H9 (cell line): ENCODE measurements at regions not wholly inside any gene's neighbourhood (a gene's known extent, or its start where the extent isn't known, plus 50 kb on each side); places are given as distances from the start of the nearest gene placed in this dataset.

Experiments used
- DNase-seq: peaks from one replicate; pipeline ENCODE4 v3.0.0-alpha.2; 2017
- H2AFZ ChIP-seq: one replicate; pipeline ENCODE4 v1.6.1; 2013; ENCODE audit warnings: mild to moderate bottlenecking, low read length, control low read depth, moderate library complexity
- H2AK5ac ChIP-seq: 2 replicates; pipeline ENCODE4 v1.6.1; 2013; ENCODE audit warnings: low read length, control low read depth, mixed read lengths; ENCODE audit not compliant: insufficient read length
- H2BK120ac ChIP-seq: one replicate; pipeline ENCODE4 v1.6.1; 2013; ENCODE audit warnings: low read depth, mild to moderate bottlenecking, low read length, control low read depth, inconsistent platforms; ENCODE audit not compliant: poor library complexity, severe bottlenecking
- H2BK12ac ChIP-seq: 2 replicates; pipeline ENCODE4 v1.6.1; 2013; ENCODE audit warnings: low read length, control low read depth, mixed read lengths, low read depth; ENCODE audit not compliant: insufficient read length
- H2BK15ac ChIP-seq: 2 replicates; pipeline ENCODE4 v1.6.1; 2013; ENCODE audit warnings: low read depth, low read length, control low read depth
- H2BK20ac ChIP-seq: one replicate; pipeline ENCODE4 v1.6.1; 2013; ENCODE audit warnings: low read depth, mild to moderate bottlenecking, low read length, control low read depth, inconsistent platforms; ENCODE audit not compliant: poor library complexity, severe bottlenecking
- H2BK5ac ChIP-seq: 2 replicates; pipeline ENCODE4 v1.6.1; 2013; ENCODE audit warnings: low read length, control low read depth, mixed read lengths; ENCODE audit not compliant: insufficient read length
- H3K14ac ChIP-seq: 2 replicates; pipeline ENCODE4 v1.6.1; 2013; ENCODE audit warnings: low read length, control low read depth; ENCODE audit not compliant: insufficient read depth
- H3K18ac ChIP-seq: 2 replicates; pipeline ENCODE4 v1.6.1; 2013; ENCODE audit warnings: low read depth, mild to moderate bottlenecking, mixed read lengths, low read length, control low read depth; ENCODE audit not compliant: insufficient read length
- H3K23ac ChIP-seq: 2 replicates; pipeline ENCODE4 v1.6.1; 2013; ENCODE audit warnings: low read length, control low read depth, mixed read lengths, low read depth; ENCODE audit not compliant: insufficient read length
- H3K23me2 ChIP-seq: 2 replicates; pipeline ENCODE4 v1.6.1; 2013; ENCODE audit warnings: low read depth, mild to moderate bottlenecking, mixed read lengths, low read length, control low read depth; ENCODE audit not compliant: insufficient read length, poor library complexity, severe bottlenecking
- H3K27ac ChIP-seq: 2 replicates; pipeline ENCODE4 v1.5.1; 2013; ENCODE audit warnings: low read length, control low read depth, mixed read lengths, low read depth; ENCODE audit not compliant: insufficient read length
- H3K27me3 ChIP-seq: 2 replicates; pipeline ENCODE4 v1.6.1; 2013; ENCODE audit warnings: low read length, control low read depth, inconsistent platforms; ENCODE audit not compliant: insufficient read depth
- H3K4ac ChIP-seq: 2 replicates; pipeline ENCODE4 v1.6.1; 2013; ENCODE audit warnings: low read depth, mild to moderate bottlenecking, control low read depth, inconsistent platforms, low read length, moderate library complexity
- H3K4me1 ChIP-seq: 2 replicates; pipeline ENCODE4 v1.6.1; 2013; ENCODE audit warnings: low read length, control low read depth, inconsistent platforms; ENCODE audit not compliant: insufficient read depth
- H3K4me2 ChIP-seq: 2 replicates; pipeline ENCODE4 v1.6.1; 2013; ENCODE audit warnings: low read length, control low read depth, mixed read lengths; ENCODE audit not compliant: insufficient read length, insufficient read depth
- H3K56ac ChIP-seq: 2 replicates; pipeline ENCODE4 v1.6.1; 2013; ENCODE audit warnings: low read depth, mild to moderate bottlenecking, mixed read lengths, low read length, control low read depth; ENCODE audit not compliant: insufficient read length
- H3K79me1 ChIP-seq: 2 replicates; pipeline ENCODE4 v1.6.1; 2013; ENCODE audit warnings: low read depth, mild to moderate bottlenecking, moderate library complexity, low read length, control low read depth, inconsistent platforms; ENCODE audit not compliant: insufficient read depth, poor library complexity, severe bottlenecking
- H3K79me2 ChIP-seq: 2 replicates; pipeline ENCODE4 v1.6.1; 2013; ENCODE audit warnings: low read length, control low read depth, inconsistent platforms; ENCODE audit not compliant: insufficient read depth
- H3K9ac ChIP-seq: 2 replicates; pipeline ENCODE4 v1.6.1; 2013; ENCODE audit warnings: low read length, control low read depth, mixed read lengths; ENCODE audit not compliant: insufficient read length; ENCODE audit errors: extremely low read depth
- H3K9me3 ChIP-seq: one replicate; pipeline ENCODE4 v1.6.1; 2013; ENCODE audit warnings: low read depth, low read length, inconsistent platforms; ENCODE audit not compliant: control insufficient read depth
- H3T11ph ChIP-seq: one replicate; pipeline ENCODE4 v1.6.1; 2013; ENCODE audit warnings: mild to moderate bottlenecking, low read length, control low read depth, inconsistent platforms
- H4K20me1 ChIP-seq: one replicate; pipeline ENCODE4 v1.6.1; 2013; ENCODE audit not compliant: control insufficient read depth, insufficient read length, insufficient read depth
- H4K5ac ChIP-seq: 2 replicates; pipeline ENCODE4 v1.6.1; 2013; ENCODE audit warnings: low read depth, mild to moderate bottlenecking, mixed read lengths, low read length, control low read depth; ENCODE audit not compliant: insufficient read length
- H4K8ac ChIP-seq: replicated peaks from 2 replicates; pipeline ENCODE4 v1.6.1; 2013; ENCODE audit warnings: low read length, control low read depth, mixed read lengths, low read depth; ENCODE audit not compliant: insufficient read length
- H4K91ac ChIP-seq: 2 replicates; pipeline ENCODE4 v1.6.1; 2013; ENCODE audit warnings: low read depth, mild to moderate bottlenecking, moderate library complexity, mixed read lengths, low read length, control low read depth; ENCODE audit not compliant: insufficient read length
- H3K27ac Mint-ChIP-seq, 3 experiments: 2 replicates in 2 of 3; 3 replicates in 1 of 3; pipeline ENCODE4 v1.8.0; 2020 to 2021; ENCODE audit warnings: mixed read lengths in 3 of 3, mild to moderate bottlenecking in 1 of 3, moderate library complexity in 1 of 3
- H3K27me3 Mint-ChIP-seq: 2 replicates; pipeline ENCODE4 v1.8.0; 2021; ENCODE audit warnings: low read depth, mild to moderate bottlenecking, moderate library complexity, mixed read lengths
- H3K36me3 Mint-ChIP-seq, 3 experiments: 2 replicates in 2 of 3; 3 replicates in 1 of 3; pipeline ENCODE4 v1.8.0; 2020 to 2021; ENCODE audit warnings: low read depth in 3 of 3, mixed read lengths in 3 of 3; ENCODE audit not compliant: insufficient read depth in 1 of 3
- H3K4me1 Mint-ChIP-seq, 2 experiments: 2 replicates each; pipeline ENCODE4 v1.8.0; 2020; ENCODE audit warnings: mixed read lengths in 2 of 2
- H3K4me3 Mint-ChIP-seq, 2 experiments: 2 replicates in 1 of 2; 3 replicates in 1 of 2; pipeline ENCODE4 v1.8.0; 2020 to 2021; ENCODE audit warnings: mild to moderate bottlenecking in 2 of 2, mixed read lengths in 2 of 2, moderate library complexity in 1 of 2
- H3K9me3 Mint-ChIP-seq, 2 experiments: 2 replicates in 1 of 2; 3 replicates in 1 of 2; pipeline ENCODE4 v1.8.0; 2020; ENCODE audit warnings: mild to moderate bottlenecking in 2 of 2, mixed read lengths in 2 of 2, moderate library complexity in 1 of 2
- CTCF ChIP-seq: fragments of 200-600 bp; sonication (generic); conservative IDR thresholded peaks from 3 replicates; pipeline ENCODE4 v1.8.0; 2021; ENCODE audit warnings: antibody characterized with exemption, mild to moderate bottlenecking
- WGBS: extraction: QIAGEN DNeasy Blood & Tissue Kit; methylation state at CpG from one replicate; pipeline ENCODE4 v1.1.7; 2013; ENCODE audit warnings: missing lambda C conversion rate, low lambda C conversion rate, mixed read lengths; ENCODE audit not compliant: insufficient read length; ENCODE audit errors: extremely low coverage; 5-methylcytosine and 5-hydroxymethylcytosine counted together

GRCh38 chr11:91023731-91024130 is 800.9 kb upstream of the CHORDC1 start:
- no peaks in the 10 kb centered on the region for H3K79me2 ChIP-seq
- Mint-ChIP-seq H3K9me3 (no peaks in the 10 kb centered on the region), H3K36me3 (no peaks in the 10 kb centered on the region), H3K4me3 (no peak overlapping the region), H3K27me3 (no peaks in the 10 kb centered on the region), H3K27ac (no peak overlapping the region), H3K4me1 (peaks cover 0 to 3% of the 10 kb centered on the region in 2 experiments; a peak in 1 of 4 replicates)
- H2BK12ac ChIP-seq = no peak overlapping the region
- H3K4me1 ChIP-seq = no peaks in the 10 kb centered on the region
- no peak for TF ChIP-seq CTCF
- no peak overlapping the region for H3K23ac ChIP-seq
- no peak overlapping the region for H4K8ac ChIP-seq
- no peaks in the 10 kb centered on the region for H4K20me1 ChIP-seq
- no peak overlapping the region for H3T11ph ChIP-seq
- no peak overlapping the region for H2BK120ac ChIP-seq
- H4K91ac ChIP-seq = no peak overlapping the region
- H3K56ac ChIP-seq = no peak overlapping the region
- H2BK15ac ChIP-seq = no peak overlapping the region
- no peaks in the 10 kb centered on the region for H3K9me3 ChIP-seq
- H3K18ac ChIP-seq = no peak overlapping the region
- H3K9ac ChIP-seq = no peak overlapping the region
- H3K27me3 ChIP-seq = no peaks in the 10 kb centered on the region
- no peak for DNase-seq
- no peaks in the 10 kb centered on the region for H3K23me2 ChIP-seq
- WGBS = no CpG with 5 or more reads among the region's 2 CpGs
- no peak overlapping the region for H3K14ac ChIP-seq
- H3K4me2 ChIP-seq = no peak overlapping the region
- no peak overlapping the region for H2BK5ac ChIP-seq
- no peak overlapping the region for H2BK20ac ChIP-seq
- no peak overlapping the region for H2AFZ ChIP-seq
- no peak overlapping the region for H3K27ac ChIP-seq
- H3K4ac ChIP-seq = no peak overlapping the region
- no peaks in the 10 kb centered on the region for H3K79me1 ChIP-seq
- H4K5ac ChIP-seq = no peak overlapping the region
- H2AK5ac ChIP-seq = no peak overlapping the region
